ELF-1 (cell line): ENCODE measurements at regions not wholly inside any gene's neighbourhood (a gene's known extent, or its start where the extent isn't known, plus 50 kb on each side); places are given as distances from the start of the nearest gene placed in this dataset.

Experiments
- DNase-seq: peaks from one replicate; pipeline ENCODE4 v3.0.0-alpha.2; 2016; ENCODE audit warnings: low read depth, low spot score

- DNase-seq: no peak
Observed at GRCh38 chr3:24033818-24034217, 88.7 kb downstream of the NR1D2 start.

DNA sequence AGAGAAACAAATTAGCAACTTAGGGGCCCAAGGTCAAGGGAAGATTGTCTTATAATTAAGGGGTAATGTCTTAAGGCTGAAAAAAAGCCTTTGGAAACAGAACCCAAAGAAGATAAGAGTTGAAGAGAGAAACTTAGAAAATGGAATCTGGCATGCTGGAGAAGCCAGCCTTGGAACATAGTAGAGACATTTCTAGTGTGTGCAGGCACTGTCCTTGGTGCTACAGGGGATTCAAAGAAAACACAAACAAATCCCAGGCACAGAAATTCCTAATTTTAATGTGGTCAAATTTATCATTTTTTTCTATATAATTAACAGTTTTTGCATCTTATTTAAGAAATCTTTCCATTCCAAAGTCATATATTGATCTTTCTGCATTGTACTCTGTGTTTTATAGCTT, 89.4 kb downstream of the NR1D2 start:
- no peak for DNase-seq

DNA sequence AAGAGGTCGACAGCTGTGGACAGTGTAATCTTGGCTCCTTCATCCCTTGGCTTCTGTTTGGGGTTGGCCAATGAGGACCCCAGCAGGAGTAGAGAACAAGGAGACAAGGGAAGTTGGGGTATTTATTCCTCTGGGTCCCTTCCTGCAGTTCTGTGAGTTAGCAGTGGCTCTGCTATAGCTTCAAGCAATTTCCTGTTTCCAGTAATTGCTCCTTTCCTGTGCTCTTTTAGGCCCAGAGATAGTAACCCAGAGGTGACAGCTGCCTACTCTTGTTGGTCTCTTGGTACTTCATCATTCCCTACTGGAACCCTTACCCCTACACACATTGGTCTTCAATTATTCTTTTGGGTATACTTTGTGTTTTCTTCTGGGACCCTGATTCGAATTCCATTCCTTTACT, 92.9 kb downstream of the NR1D2 start:
- DNase-seq: no peak

GRCh38 chr3:24040311-24040710, 95.2 kb downstream of the NR1D2 start:
- DNase-seq: no peak

DNA sequence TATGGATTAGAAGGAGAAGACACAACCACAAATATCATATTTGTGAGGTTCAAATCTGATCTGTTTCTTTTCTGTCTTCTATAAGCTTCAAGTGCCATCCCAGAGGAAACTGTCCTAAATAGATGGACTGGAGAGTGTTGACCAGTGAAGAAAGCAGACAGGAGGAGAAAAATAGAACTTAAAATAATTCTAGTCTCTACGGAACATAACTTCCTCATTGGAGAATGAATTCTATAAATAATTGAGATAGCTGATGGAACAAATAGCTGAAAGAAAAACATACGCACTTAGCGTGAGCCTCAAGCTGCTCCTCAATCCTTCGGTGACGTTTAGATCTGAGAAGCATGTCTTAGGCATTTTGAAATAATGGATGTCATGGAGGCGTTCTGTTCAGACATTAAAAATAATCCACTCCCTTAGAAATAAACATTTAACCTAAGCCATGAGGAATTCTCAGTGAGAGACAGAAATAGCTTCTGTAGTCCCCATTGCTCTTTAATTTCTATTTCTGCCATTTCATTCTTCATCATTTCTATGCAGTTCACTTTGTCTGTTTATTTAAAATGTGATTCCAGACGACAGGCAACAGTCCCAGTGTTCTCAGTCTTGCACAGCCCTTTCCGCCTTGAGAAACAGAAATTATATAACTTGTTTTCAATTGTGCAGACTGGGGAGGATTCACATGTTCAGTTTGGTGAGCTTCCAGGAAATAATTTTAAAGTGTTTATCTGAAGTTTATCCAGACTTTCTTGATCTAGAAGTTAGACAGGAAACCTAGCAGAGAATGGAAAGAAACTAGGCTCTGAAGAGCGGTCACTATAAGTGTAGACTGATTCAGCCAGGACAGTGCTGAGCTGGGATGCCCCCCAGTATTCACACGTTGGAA, 97.3 kb downstream of the NR1D2 start:
- no peak for DNase-seq

- peak; percentile 36 for DNase-seq
Observed at GRCh38 chr3:24043168-24043567, 98.1 kb downstream of the NR1D2 start.

GRCh38 chr3:24043985-24044384, 98.9 kb downstream of the NR1D2 start:
- no peak for DNase-seq

- DNase-seq: no peak
Observed at GRCh38 chr3:24046214-24046613, 101.1 kb downstream of the NR1D2 start.

- no peak for DNase-seq
Observed at GRCh38 chr3:24047513-24047912, 102.4 kb downstream of the NR1D2 start.

DNA sequence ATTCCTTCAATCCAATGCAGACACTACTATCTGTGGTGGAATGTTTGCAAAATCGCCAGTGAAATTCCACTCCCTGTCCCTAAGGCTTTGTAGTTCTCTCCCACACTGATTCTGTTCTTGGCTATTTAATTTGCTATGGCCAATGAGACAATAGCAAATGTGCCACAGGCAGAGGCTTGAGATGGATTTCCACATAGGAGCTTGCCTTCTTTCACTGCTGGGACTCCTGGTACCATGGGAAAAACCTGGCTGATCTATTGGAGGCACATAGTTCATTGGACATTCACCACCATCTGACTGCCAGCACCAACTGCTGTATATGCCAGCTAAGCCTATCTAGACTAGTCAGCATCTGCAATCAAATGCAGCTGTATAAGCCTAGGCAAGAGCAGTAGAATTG, 103.8 kb downstream of the NR1D2 start:
- DNase-seq: no peak

DNA sequence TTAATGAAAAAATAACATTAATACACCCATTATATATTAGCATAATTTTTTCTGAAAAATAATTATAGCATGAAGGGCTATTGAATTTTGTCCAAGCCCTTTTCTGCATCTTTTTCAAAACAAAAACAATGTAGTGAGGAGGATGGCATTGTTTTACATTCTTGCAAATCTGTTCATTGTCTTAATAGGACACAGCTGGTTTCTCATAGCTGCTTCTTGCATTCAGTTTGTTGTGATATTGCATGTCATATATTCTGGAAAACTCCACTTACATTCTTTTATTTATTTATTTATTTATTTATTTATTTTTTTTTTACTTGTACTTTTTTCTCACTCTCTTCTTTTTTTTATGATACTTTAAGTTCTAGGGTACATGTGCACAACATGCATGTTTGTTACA, 107.4 kb downstream of the NR1D2 start:
- no peak for DNase-seq

GRCh38 chr3:24058940-24059705, 114.0 kb downstream of the NR1D2 start:
- DNase-seq: no peak

DNA sequence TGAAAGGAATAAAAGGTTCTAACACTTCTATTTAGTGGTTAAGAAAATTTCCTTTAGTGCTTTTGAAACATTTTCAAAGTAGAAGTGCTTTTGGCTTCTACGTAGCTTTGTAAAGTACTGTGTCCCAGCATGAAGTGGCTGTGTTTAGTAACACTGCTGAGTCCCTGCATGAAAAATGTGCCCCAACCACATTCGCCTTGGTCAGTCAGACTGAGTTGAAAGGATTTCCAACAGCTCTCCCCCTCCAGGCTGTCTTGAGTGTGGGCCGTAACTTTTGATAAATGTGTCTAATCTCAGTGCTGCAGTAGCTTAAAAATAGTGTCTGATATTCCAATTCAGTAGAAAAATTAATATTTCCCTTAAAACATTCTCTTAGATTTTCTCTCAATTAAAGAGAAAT, 115.0 kb downstream of the NR1D2 start:
- DNase-seq: peak; percentile 55

- DNase-seq: no peak
Observed at GRCh38 chr3:24062916-24063315, 117.8 kb downstream of the NR1D2 start.
